Natural killer cell (primary cell): ENCODE measurements at regions not wholly inside any gene's neighbourhood (a gene's known extent, or its start where the extent isn't known, plus 50 kb on each side); places are given as distances from the start of the nearest gene placed in this dataset.
"Not testable (repeated sequence)": the region's sequence is repeated elsewhere in the genome, so short reads cannot be mapped to it uniquely, and the experiment has no call there.

Experiments used
- ATAC-seq, 3 donors: fragments of 150-1000 bp in 2 of 3; fragments of 200-7000 bp in 1 of 3; cut with Tn5 transposase; 1 replicate in 1 of 3; 2 replicates in 2 of 3; pipeline ENCODE4 v1.10.0; 2021; ENCODE audit warnings: mild to moderate bottlenecking in 2 of 3, moderate library complexity in 2 of 3
- DNase-seq, 2 donors: peaks; one replicate each; pipeline versions ENCODE4 v3.0.0 to v3.0.0-alpha.2; 2013 to 2021; ENCODE audit warnings: mixed read lengths in 1 of 2
- H3K27ac ChIP-seq: one replicate; pipeline ENCODE4 v1.5.1; 2013; ENCODE audit warnings: mild to moderate bottlenecking, low read length
- H3K27me3 ChIP-seq: one replicate; pipeline ENCODE4 v1.6.1; 2013; ENCODE audit warnings: low read length; ENCODE audit not compliant: control insufficient read depth, insufficient read depth
- H3K36me3 ChIP-seq: one replicate; pipeline ENCODE4 v1.6.1; 2013; ENCODE audit warnings: low read length; ENCODE audit not compliant: control insufficient read depth, insufficient read depth
- H3K4me1 ChIP-seq: one replicate; pipeline ENCODE4 v1.6.1; 2013; ENCODE audit warnings: low read length; ENCODE audit not compliant: control insufficient read depth, insufficient read depth
- H3K4me3 ChIP-seq: one replicate; pipeline ENCODE4 v1.5.1; 2013; ENCODE audit warnings: low read length
- H3K9me3 ChIP-seq: one replicate; pipeline ENCODE4 v1.6.1; 2013; ENCODE audit warnings: low read length; ENCODE audit not compliant: control insufficient read depth, insufficient read depth
- H3K27ac Mint-ChIP-seq, 2 donors: one replicate each; pipeline ENCODE4 v1.8.0; 2022; ENCODE audit warnings: mild to moderate bottlenecking in 2 of 2, mixed read lengths in 2 of 2, moderate library complexity in 1 of 2
- H3K27me3 Mint-ChIP-seq, 2 donors: one replicate each; pipeline ENCODE4 v1.8.0; 2022; ENCODE audit warnings: low read depth in 2 of 2, mixed read lengths in 2 of 2
- H3K36me3 Mint-ChIP-seq: one replicate; pipeline ENCODE4 v1.8.0; 2022; ENCODE audit warnings: mixed read lengths
- H3K4me1 Mint-ChIP-seq, 2 donors: one replicate each; pipeline ENCODE4 v1.8.0; 2022; ENCODE audit warnings: mixed read lengths in 2 of 2
- H3K4me3 Mint-ChIP-seq: one replicate; pipeline ENCODE4 v1.8.0; 2022; ENCODE audit warnings: mild to moderate bottlenecking, moderate library complexity, mixed read lengths
- H3K9me3 Mint-ChIP-seq, 2 donors: one replicate each; pipeline ENCODE4 v1.8.0; 2022; ENCODE audit warnings: mixed read lengths in 2 of 2
- WGBS: methylation state at CpG from one replicate; pipeline ENCODE4 v1.1.7; 2013; ENCODE audit warnings: missing lambda C conversion rate; ENCODE audit not compliant: insufficient coverage; 5-methylcytosine and 5-hydroxymethylcytosine counted together
- intact Hi-C: fragments of 100-400 bp; cut with micrococcal nuclease; formaldehyde crosslinking; loops from one replicate; pipeline ENCODE4 v1.14.2; 2022
- TF ChIP-seq, protein P1 (sequence below): fragments of 200-600 bp; IDR thresholded peaks from one replicate; pipeline ENCODE4 v1.8.0; 2022; ENCODE audit warnings: antibody characterized with exemption

DNA sequence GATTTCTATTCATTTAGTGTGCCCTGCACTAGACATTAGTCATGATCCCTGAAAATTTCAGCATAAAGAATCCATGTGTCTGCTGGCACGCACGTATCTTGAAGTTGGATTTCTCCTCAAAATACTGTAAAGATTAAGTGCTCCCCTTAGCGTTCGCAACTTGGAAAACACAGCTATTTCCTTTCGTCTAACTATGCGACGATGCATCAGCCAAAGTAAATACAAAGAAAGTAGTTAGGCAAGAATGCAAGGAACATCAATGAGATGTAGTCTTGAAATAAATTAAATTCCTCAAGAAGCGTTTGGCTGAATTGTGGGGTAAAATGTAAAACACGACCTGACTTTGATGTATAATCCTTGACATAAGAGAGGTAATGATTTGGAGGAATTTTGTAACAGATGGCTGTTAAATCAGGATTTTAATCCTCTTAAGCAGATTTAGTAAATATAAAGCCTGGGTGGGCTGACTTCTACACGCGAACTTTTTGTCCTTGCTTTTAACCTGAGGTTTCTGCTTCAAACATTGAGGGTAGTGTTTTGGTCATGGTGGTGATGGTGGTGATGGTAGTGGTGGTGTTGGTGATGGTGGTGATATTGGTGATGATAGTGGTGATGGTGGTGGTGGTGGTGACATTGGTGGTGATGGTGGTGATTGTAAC, 88.2 kb downstream of the FOXF2 start:
- peaks cover 3 to 8% of the 10 kb centered on the region in 2 donors for H3K9me3 Mint-ChIP-seq
- DNase-seq = no peak
- no peak overlapping the region for H3K27ac Mint-ChIP-seq
- H3K4me1 Mint-ChIP-seq = peaks cover 0 to 5% of the 10 kb centered on the region in 2 donors
- Histone ChIP-seq H3K27me3 (no peaks in the 10 kb centered on the region), H3K36me3 (no peaks in the 10 kb centered on the region), H3K27ac (no peak overlapping the region), H3K9me3 (no peaks in the 10 kb centered on the region), H3K4me1 (no peaks in the 10 kb centered on the region), H3K4me3 (no peak overlapping the region)
- H3K4me3 Mint-ChIP-seq = no peak overlapping the region
- no peaks in the 10 kb centered on the region for H3K36me3 Mint-ChIP-seq
- WGBS = 94% methylated on average over 11 of the region's 11 CpGs
- no peak for ATAC-seq
- TF ChIP-seq, protein P1, sequence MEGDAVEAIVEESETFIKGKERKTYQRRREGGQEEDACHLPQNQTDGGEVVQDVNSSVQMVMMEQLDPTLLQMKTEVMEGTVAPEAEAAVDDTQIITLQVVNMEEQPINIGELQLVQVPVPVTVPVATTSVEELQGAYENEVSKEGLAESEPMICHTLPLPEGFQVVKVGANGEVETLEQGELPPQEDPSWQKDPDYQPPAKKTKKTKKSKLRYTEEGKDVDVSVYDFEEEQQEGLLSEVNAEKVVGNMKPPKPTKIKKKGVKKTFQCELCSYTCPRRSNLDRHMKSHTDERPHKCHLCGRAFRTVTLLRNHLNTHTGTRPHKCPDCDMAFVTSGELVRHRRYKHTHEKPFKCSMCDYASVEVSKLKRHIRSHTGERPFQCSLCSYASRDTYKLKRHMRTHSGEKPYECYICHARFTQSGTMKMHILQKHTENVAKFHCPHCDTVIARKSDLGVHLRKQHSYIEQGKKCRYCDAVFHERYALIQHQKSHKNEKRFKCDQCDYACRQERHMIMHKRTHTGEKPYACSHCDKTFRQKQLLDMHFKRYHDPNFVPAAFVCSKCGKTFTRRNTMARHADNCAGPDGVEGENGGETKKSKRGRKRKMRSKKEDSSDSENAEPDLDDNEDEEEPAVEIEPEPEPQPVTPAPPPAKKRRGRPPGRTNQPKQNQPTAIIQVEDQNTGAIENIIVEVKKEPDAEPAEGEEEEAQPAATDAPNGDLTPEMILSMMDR = no peak
- H3K27me3 Mint-ChIP-seq = peaks cover 17 to 23% of the 10 kb centered on the region in 2 donors
- intact Hi-C loops = no loop called here

DNA sequence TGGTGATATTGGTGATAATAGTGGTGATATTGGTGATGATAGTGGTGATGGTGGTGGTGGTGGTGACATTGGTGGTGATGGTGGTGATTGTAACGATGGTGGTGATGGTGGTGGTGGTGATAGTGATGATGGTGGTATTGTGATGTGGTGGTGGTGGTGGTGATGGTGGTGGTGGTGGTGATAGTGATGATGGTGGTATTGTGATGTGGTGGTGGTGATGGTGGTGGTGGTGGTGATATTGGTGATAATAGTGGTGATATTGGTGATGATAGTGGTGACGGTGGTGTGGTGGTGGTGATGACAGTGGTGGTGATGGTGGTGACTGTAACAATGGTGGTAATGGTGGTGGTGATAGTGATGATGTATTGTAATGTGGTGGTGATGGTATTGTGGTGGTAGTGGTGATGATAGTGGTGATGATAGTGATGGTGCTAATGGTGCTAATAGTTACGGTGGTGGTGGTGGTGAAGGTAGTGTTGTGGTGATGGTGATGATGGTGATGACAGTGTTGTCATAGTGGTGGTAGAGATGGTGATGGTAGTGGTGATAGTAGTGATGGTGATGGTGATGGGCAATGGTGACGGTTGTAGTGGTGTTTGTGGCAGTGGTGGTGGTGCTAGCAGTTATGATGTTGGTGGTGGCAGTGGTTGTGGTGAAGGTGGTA, 88.9 kb downstream of the FOXF2 start:
- H3K27ac ChIP-seq, H3K4me1 ChIP-seq, H3K4me3 Mint-ChIP-seq, H3K4me1 Mint-ChIP-seq, DNase-seq, H3K9me3 Mint-ChIP-seq, H3K9me3 ChIP-seq, H3K36me3 Mint-ChIP-seq, H3K36me3 ChIP-seq, intact Hi-C loops, ATAC-seq, H3K4me3 ChIP-seq, H3K27me3 ChIP-seq: not testable (repeated sequence)
- Mint-ChIP-seq H3K27ac (peak overlapping the region; percentile 1 to 13), H3K27me3 (peaks cover 14 to 23% of the 10 kb centered on the region in 2 donors)
- WGBS = 66% methylated on average over 4 of the region's 4 CpGs

DNA sequence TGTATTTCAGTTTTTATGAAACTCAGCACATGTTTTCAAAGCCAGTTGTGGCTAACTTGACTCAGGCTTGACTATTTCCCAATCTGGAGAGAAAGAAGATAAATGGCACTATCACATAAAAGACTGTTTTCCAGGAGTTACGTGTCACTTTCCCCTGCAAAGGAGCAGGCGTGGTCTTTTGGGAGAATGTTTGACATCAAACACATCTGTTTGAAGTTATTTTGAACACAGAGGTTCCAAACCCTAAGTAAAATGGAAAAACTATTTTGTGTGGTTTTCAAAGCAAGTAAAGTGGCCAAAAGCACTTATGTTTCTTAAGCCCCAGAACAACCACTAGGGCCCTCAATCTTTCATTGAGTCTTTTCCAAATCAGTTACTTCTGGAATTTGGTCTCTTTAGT, 89.7 kb downstream of the FOXF2 start:
- H3K27ac Mint-ChIP-seq = peak overlapping the region in 1 of 2 donors; percentile 1
- no peaks in the 10 kb centered on the region for H3K4me1 Mint-ChIP-seq
- H3K27me3 Mint-ChIP-seq = peaks cover 13 to 21% of the 10 kb centered on the region in 2 donors
- no peaks in the 10 kb centered on the region for H3K36me3 Mint-ChIP-seq
- no peak overlapping the region for H3K4me3 ChIP-seq
- DNase-seq (no peak), ATAC-seq (no peak)
- intact Hi-C loops = no loop called here
- no peak overlapping the region for H3K27ac ChIP-seq
- TF ChIP-seq, protein P1 = no peak
- peaks cover 3 to 8% of the 10 kb centered on the region in 2 donors for H3K9me3 Mint-ChIP-seq
- H3K4me3 Mint-ChIP-seq = no peak overlapping the region
- WGBS = 86% methylated on average over 2 of the region's 2 CpGs
- no peaks in the 10 kb centered on the region for H3K27me3 ChIP-seq
- H3K9me3 ChIP-seq = no peaks in the 10 kb centered on the region
- H3K4me1 ChIP-seq = no peaks in the 10 kb centered on the region
- no peaks in the 10 kb centered on the region for H3K36me3 ChIP-seq

DNA sequence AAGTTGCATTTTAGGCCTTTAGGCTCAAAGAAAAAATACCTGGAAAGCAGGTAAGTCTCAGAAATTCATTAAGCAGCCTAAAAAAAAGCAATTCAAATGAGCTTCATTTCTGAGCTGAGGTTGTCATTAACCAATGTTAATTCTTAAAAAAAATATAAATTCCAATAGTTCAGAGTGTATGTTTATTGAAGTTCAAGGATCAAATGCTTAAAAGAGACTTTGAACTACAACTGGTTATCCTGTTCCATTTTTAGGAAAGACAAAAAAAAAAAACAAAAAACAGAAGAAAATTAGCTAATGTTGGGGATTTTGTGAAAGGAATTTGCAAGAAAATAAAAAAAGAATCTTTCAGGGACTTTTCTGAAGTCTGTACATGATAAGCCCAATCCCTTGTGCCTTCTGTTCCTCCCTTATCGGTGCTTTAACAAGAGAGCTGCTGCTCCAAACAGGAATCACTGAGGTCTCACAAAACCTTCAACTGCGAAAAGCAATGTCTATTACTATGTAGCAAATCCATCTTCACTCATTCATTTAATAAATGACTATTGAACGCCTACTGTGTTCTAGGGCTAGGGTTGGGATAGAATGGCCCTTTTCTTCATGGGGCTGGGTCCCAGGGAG, 90.3 kb downstream of the FOXF2 start:
- no peak overlapping the region for H3K4me3 ChIP-seq
- WGBS = 90% methylated on average over 3 of the region's 3 CpGs
- Mint-ChIP-seq H3K9me3 (peaks cover 3 to 8% of the 10 kb centered on the region in 2 donors), H3K4me3 (no peak overlapping the region), H3K27ac (no peak overlapping the region), H3K36me3 (no peaks in the 10 kb centered on the region), H3K27me3 (peaks cover 10 to 14% of the 10 kb centered on the region in 2 donors), H3K4me1 (no peaks in the 10 kb centered on the region)
- intact Hi-C loops = no loop called here
- TF ChIP-seq, protein P1 = no peak
- no peak overlapping the region for H3K27ac ChIP-seq
- H3K9me3 ChIP-seq = no peaks in the 10 kb centered on the region
- H3K27me3 ChIP-seq = no peaks in the 10 kb centered on the region
- H3K36me3 ChIP-seq = no peaks in the 10 kb centered on the region
- no peaks in the 10 kb centered on the region for H3K4me1 ChIP-seq
- ATAC-seq = no peak
- DNase-seq = no peak
